ENCODE measurements at regions not wholly inside any gene's neighbourhood (a gene's known extent, or its start where the extent isn't known, plus 50 kb on each side); places are given as distances from the start of the nearest gene placed in this dataset.
"Not testable (repeated sequence)": the region's sequence is repeated elsewhere in the genome, so short reads cannot be mapped to it uniquely, and the experiment has no call there.

DNA sequence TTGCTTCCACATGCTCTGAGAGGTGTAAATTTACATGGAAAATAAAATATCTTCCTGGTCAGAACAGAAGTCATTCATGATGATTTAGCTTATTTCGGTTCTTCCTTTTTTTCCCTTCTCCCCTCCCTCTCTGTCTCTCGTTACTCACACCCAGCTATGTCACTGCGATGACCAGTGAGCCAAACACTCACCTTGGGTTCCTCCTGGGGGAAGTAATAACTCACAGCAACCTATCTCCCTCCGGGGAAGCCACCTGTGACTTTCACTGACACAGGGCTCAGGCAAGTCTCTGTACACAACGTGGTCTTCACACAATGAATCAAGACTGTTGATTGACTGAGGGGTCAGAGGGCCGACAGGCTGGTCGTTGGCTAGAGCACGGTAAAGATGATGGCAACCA lies 135.3 kb upstream of the VANGL1 start:
- no peak overlapping the region for H3K4me2 ChIP-seq (ENCODE audit: low read length)
- H3K4me3 ChIP-seq (ENCODE audit: low read length) = no peak overlapping the region
- H3K9me3 ChIP-seq (ENCODE audit: insufficient read depth, low read length) = no peaks in the 10 kb centered on the region
- H3K36me3 ChIP-seq (replicated peaks; ENCODE audit: low read depth, low read length) = no peaks in the 10 kb centered on the region
- no peaks in the 10 kb centered on the region for H3K27me3 ChIP-seq (ENCODE audit: low read depth, low read length)
- H3K79me2 ChIP-seq (ENCODE audit: low read length) = no peaks in the 10 kb centered on the region
- H3K27ac ChIP-seq (ENCODE audit: low read length) = no peak overlapping the region
- no peak overlapping the region for H2AFZ ChIP-seq (ENCODE audit: low read depth, low read length)
- no peak for TF ChIP-seq CTCF (IDR thresholded peaks at IDR 0.05; ENCODE audit: low read depth, low read length)
- no peak for TF ChIP-seq EZH2phosphoT487 (IDR thresholded peaks at IDR 0.05; ENCODE audit: low read depth)
- no peaks in the 10 kb centered on the region for H4K20me1 ChIP-seq (ENCODE audit: insufficient read depth, low read length)
- H3K9ac ChIP-seq (ENCODE audit: low read length) = no peak overlapping the region
- H3K4me1 ChIP-seq (ENCODE audit: low read length) = no peaks in the 10 kb centered on the region

GRCh38 chr1:115505148-115505571 lies 136.6 kb upstream of the VANGL1 start:
- TF ChIP-seq EZH2phosphoT487 (IDR thresholded peaks at IDR 0.05; ENCODE audit: low read depth) (no peak), CTCF (IDR thresholded peaks at IDR 0.05; ENCODE audit: low read depth, low read length) (no peak)
- no peak overlapping the region for H2AFZ ChIP-seq (ENCODE audit: low read depth, low read length)
- H3K4me2 ChIP-seq (ENCODE audit: low read length) = no peak overlapping the region
- no peak overlapping the region for H3K9ac ChIP-seq (ENCODE audit: low read length)
- no peaks in the 10 kb centered on the region for H3K27me3 ChIP-seq (ENCODE audit: low read depth, low read length)
- no peak overlapping the region for H3K4me3 ChIP-seq (ENCODE audit: low read length)
- H3K27ac ChIP-seq (ENCODE audit: low read length) = no peak overlapping the region
- H3K79me2 ChIP-seq (ENCODE audit: low read length) = no peaks in the 10 kb centered on the region
- no peaks in the 10 kb centered on the region for H3K9me3 ChIP-seq (ENCODE audit: insufficient read depth, low read length)
- H4K20me1 ChIP-seq (ENCODE audit: insufficient read depth, low read length) = no peaks in the 10 kb centered on the region
- H3K36me3 ChIP-seq (replicated peaks; ENCODE audit: low read depth, low read length) = no peaks in the 10 kb centered on the region
- H3K4me1 ChIP-seq (ENCODE audit: low read length) = no peaks in the 10 kb centered on the region

DNA sequence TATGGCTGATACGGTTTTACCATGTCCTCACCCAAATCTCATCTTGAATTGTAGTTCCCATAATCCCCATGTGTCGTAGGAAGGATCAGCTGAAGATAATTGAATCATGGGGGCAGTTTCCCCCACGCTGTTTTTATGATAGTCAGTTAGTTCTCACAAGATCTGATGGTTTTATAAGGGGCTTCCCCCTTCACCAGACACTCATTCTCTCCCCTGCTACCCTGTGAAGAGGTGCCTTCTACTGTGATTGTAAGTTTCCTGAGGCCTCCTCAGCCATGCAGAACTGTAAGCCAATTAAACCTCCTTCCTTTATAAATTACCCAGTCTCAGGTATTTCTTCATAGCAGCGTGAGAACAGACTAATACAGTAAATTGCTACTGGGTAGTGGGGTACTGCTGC lies 139.6 kb upstream of the VANGL1 start:
- H2AFZ ChIP-seq (ENCODE audit: low read depth, low read length); H3K27me3 ChIP-seq (ENCODE audit: low read depth, low read length); H3K36me3 ChIP-seq (replicated peaks; ENCODE audit: low read depth, low read length); H3K4me2 ChIP-seq (ENCODE audit: low read length); H3K9ac ChIP-seq (ENCODE audit: low read length); H3K4me3 ChIP-seq (ENCODE audit: low read length); H3K27ac ChIP-seq (ENCODE audit: low read length); H3K4me1 ChIP-seq (ENCODE audit: low read length); H4K20me1 ChIP-seq (ENCODE audit: insufficient read depth, low read length); H3K79me2 ChIP-seq (ENCODE audit: low read length); H3K9me3 ChIP-seq (ENCODE audit: insufficient read depth, low read length): not testable (repeated sequence)

DNA sequence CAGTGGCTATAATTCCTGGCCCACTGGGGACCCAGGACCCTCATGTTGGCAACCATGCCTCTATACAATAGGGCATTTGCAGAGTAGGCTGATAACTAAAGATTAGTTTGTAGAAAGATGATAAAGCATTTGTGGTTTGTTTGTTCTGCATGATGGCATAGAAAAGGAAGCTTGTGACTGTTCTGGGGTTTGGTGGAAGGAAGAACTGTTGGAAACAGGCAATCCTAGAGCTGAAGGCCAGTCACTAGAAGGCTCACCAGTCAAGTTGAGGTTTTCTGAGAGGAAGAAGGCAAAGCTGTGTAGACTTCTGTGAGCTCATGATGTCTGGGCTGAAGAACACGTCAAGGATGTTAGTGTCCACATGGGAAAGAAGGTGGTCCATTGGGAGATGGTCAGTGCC lies 140.3 kb upstream of the VANGL1 start:
- H3K79me2 ChIP-seq (ENCODE audit: low read length) = no peaks in the 10 kb centered on the region
- no peaks in the 10 kb centered on the region for H3K27me3 ChIP-seq (ENCODE audit: low read depth, low read length)
- no peak overlapping the region for H3K4me2 ChIP-seq (ENCODE audit: low read length)
- H3K9ac ChIP-seq (ENCODE audit: low read length) = no peak overlapping the region
- H3K27ac ChIP-seq (ENCODE audit: low read length) = no peak overlapping the region
- no peak overlapping the region for H3K4me3 ChIP-seq (ENCODE audit: low read length)
- H3K9me3 ChIP-seq (ENCODE audit: insufficient read depth, low read length) = no peaks in the 10 kb centered on the region
- H2AFZ ChIP-seq (ENCODE audit: low read depth, low read length) = no peak overlapping the region
- TF ChIP-seq CTCF (IDR thresholded peaks at IDR 0.05; ENCODE audit: low read depth, low read length) = no peak
- TF ChIP-seq EZH2phosphoT487 (IDR thresholded peaks at IDR 0.05; ENCODE audit: low read depth) = no peak
- H3K4me1 ChIP-seq (ENCODE audit: low read length) = no peaks in the 10 kb centered on the region
- H3K36me3 ChIP-seq (replicated peaks; ENCODE audit: low read depth, low read length) = no peaks in the 10 kb centered on the region
- no peaks in the 10 kb centered on the region for H4K20me1 ChIP-seq (ENCODE audit: insufficient read depth, low read length)

DNA sequence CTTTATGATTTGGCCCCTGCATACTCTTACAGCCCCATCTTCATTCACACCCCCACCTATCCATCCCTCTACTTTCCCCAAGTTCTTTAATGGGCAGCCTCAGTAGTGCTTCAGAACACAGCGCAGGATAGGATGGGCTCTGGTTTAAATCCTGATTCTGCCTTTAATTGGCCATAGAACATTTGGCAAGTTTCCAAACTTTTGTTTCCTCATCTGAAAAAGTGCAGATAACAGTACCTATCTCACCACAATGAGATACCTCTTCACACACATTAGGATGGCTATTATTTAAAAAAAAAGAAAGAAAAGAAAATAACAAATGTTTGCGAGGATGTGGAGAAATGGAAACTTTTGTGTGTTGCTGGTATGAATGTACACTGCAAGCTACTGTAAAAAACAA lies 142.5 kb upstream of the VANGL1 start:
- H3K27me3 ChIP-seq (ENCODE audit: low read depth, low read length) = no peaks in the 10 kb centered on the region
- H4K20me1 ChIP-seq (ENCODE audit: insufficient read depth, low read length) = no peaks in the 10 kb centered on the region
- TF ChIP-seq EZH2phosphoT487 (IDR thresholded peaks at IDR 0.05; ENCODE audit: low read depth) (no peak), CTCF (IDR thresholded peaks at IDR 0.05; ENCODE audit: low read depth, low read length) (no peak)
- no peak overlapping the region for H2AFZ ChIP-seq (ENCODE audit: low read depth, low read length)
- H3K4me1 ChIP-seq (ENCODE audit: low read length) = no peaks in the 10 kb centered on the region
- no peak overlapping the region for H3K4me3 ChIP-seq (ENCODE audit: low read length)
- H3K9ac ChIP-seq (ENCODE audit: low read length) = no peak overlapping the region
- no peaks in the 10 kb centered on the region for H3K79me2 ChIP-seq (ENCODE audit: low read length)
- H3K4me2 ChIP-seq (ENCODE audit: low read length) = no peak overlapping the region
- no peaks in the 10 kb centered on the region for H3K9me3 ChIP-seq (ENCODE audit: insufficient read depth, low read length)
- H3K36me3 ChIP-seq (replicated peaks; ENCODE audit: low read depth, low read length) = no peaks in the 10 kb centered on the region
- H3K27ac ChIP-seq (ENCODE audit: low read length) = no peak overlapping the region
